ENCODE measurements at regions not wholly inside any gene's neighbourhood (a gene's known extent, or its start where the extent isn't known, plus 50 kb on each side); places are given as distances from the start of the nearest gene placed in this dataset.

- Histone ChIP-seq H3K4me3 (no peak overlapping the region), H3K9me3 (no peaks in the 10 kb centered on the region), H3K36me3 (replicated peaks in 1 of 2; ENCODE audit: insufficient read depth in 1 of 2, low read depth in 2 of 2) (no peaks in the 10 kb centered on the region), H3K4me1 (no peaks in the 10 kb centered on the region), H3K27ac (no peak overlapping the region), H3K27me3 (no peaks in the 10 kb centered on the region)
- no peak for TF ChIP-seq POLR2A (IDR thresholded peaks at IDR 0.05)
- TF ChIP-seq, protein P1, sequence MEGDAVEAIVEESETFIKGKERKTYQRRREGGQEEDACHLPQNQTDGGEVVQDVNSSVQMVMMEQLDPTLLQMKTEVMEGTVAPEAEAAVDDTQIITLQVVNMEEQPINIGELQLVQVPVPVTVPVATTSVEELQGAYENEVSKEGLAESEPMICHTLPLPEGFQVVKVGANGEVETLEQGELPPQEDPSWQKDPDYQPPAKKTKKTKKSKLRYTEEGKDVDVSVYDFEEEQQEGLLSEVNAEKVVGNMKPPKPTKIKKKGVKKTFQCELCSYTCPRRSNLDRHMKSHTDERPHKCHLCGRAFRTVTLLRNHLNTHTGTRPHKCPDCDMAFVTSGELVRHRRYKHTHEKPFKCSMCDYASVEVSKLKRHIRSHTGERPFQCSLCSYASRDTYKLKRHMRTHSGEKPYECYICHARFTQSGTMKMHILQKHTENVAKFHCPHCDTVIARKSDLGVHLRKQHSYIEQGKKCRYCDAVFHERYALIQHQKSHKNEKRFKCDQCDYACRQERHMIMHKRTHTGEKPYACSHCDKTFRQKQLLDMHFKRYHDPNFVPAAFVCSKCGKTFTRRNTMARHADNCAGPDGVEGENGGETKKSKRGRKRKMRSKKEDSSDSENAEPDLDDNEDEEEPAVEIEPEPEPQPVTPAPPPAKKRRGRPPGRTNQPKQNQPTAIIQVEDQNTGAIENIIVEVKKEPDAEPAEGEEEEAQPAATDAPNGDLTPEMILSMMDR (IDR thresholded peaks at IDR 0.05): no peak
- 64 to 68% methylated on average over 6 of the region's 6 CpGs for WGBS, 2 donors
- DNase-seq: no peak
- ATAC-seq: no peak
- intact Hi-C loops (cut with DNase I): no loop called here
These were observed 295.1 kb downstream of the TLE1 start for GRCh38 chr9:81393985-81394811.

DNA sequence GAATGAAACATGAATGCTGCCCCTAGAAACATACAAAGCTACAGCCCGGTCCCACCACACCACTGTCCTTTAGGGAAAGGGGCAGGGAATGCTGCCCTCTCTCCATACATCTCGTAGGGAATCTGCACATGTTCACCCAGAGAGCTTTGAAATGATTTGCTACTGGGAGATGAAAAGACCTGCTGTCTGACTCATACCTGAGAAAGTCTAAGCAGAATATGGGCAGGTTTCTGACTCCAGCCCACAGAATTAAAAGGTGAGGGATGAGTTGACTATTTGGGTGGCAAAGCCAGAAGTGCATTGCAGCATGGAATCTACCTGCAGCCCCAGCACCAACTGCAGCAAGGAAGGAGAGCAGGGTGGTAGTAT is 297.9 kb downstream of the TLE1 start:
- no peak overlapping the region for H3K27ac ChIP-seq
- 34 to 43% methylated on average over 2 of the region's 2 CpGs for WGBS, 2 donors
- intact Hi-C loops (cut with DNase I): no loop called here
- no peaks in the 10 kb centered on the region for H3K9me3 ChIP-seq
- TF ChIP-seq, protein P1 (IDR thresholded peaks at IDR 0.05): no peak
- no peak for TF ChIP-seq POLR2A (IDR thresholded peaks at IDR 0.05)
- ATAC-seq (no peak), DNase-seq (no peak)
- no peaks in the 10 kb centered on the region for H3K36me3 ChIP-seq (replicated peaks in 1 of 2; ENCODE audit: insufficient read depth in 1 of 2, low read depth in 2 of 2)
- no peaks in the 10 kb centered on the region for H3K4me1 ChIP-seq
- no peaks in the 10 kb centered on the region for H3K27me3 ChIP-seq
- H3K4me3 ChIP-seq: no peak overlapping the region

DNA sequence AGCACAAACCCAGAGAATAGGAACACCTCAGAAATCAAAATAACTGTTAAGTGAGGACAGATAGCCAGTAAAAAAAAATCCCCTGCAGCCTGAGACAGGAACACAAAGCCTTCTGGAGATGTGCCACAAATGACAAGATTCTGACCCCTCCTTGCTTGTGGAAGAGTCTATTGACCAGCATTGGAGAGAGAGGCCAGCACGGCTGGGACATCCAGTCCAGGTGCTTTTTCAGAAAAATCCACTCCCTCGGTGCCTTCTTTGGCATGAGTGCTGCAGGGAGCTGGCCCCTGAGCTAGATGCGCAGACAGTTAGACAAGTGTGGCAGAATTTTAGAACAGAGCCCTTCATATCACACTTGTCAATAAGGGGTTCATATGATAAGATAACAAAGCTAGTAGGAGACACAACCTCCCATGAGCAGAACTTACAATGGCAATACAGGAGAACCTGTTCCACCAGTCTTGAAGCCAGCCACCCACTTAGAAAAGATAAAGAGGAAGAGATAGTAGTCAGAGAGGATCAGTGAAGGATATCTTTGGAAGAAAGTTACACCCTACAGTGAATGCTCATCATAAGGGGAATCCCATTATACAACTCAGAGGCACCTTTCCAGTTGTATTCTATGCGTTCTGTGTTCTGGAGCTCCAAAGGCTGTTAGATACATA is 298.4 kb downstream of the TLE1 start:
- H3K36me3 ChIP-seq (replicated peaks in 1 of 2; ENCODE audit: insufficient read depth in 1 of 2, low read depth in 2 of 2): no peaks in the 10 kb centered on the region
- DNase-seq (no peak), ATAC-seq (no peak)
- TF ChIP-seq POLR2A (IDR thresholded peaks at IDR 0.05): no peak
- TF ChIP-seq, protein P1 (IDR thresholded peaks at IDR 0.05): no peak
- intact Hi-C loops (cut with DNase I): no loop called here
- H3K4me1 ChIP-seq: no peaks in the 10 kb centered on the region
- H3K4me3 ChIP-seq: no peak overlapping the region
- WGBS, 2 donors: 55 to 60% methylated on average over 3 to 4 of the region's 4 CpGs
- no peaks in the 10 kb centered on the region for H3K27me3 ChIP-seq
- no peaks in the 10 kb centered on the region for H3K9me3 ChIP-seq
- no peak overlapping the region for H3K27ac ChIP-seq

DNA sequence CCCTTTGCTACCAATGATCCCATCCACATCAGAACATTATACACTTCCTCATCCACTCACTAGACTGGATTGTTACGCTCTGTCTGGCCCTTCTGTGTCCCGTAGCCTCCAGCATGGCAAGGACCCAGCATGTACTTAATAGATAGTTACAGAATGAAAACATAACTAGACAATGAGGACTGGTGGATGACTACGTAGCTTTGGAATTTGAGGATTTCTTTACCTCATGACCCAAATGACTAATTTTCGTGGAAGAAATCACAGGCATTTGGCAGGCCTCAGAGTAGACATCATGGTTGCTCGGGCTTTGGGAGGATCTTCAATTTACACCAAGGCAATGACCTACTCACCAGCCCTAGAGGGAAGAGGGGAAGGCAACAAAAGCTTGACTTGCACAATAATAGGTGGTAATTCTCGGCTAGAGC is 299.8 kb downstream of the TLE1 start:
- H3K9me3 ChIP-seq: no peaks in the 10 kb centered on the region
- H3K27ac ChIP-seq: no peak overlapping the region
- no peaks in the 10 kb centered on the region for H3K36me3 ChIP-seq (replicated peaks in 1 of 2; ENCODE audit: insufficient read depth in 1 of 2, low read depth in 2 of 2)
- ATAC-seq (peak; percentile 67), DNase-seq (peak in 3 of 4 donors; percentile 15 to 39 (median 31))
- no peak for TF ChIP-seq POLR2A (IDR thresholded peaks at IDR 0.05)
- TF ChIP-seq, protein P1 (IDR thresholded peaks at IDR 0.05): no peak
- H3K4me1 ChIP-seq: no peaks in the 10 kb centered on the region
- no peak overlapping the region for H3K4me3 ChIP-seq
- 51 to 58% methylated on average over 6 of the region's 6 CpGs for WGBS, 2 donors
- H3K27me3 ChIP-seq: no peaks in the 10 kb centered on the region
- intact Hi-C loops (cut with DNase I): no loop called here

Measured in body of pancreas (tissue), 4 donors.